MV-4-11 (cell line): ENCODE measurements at regions not wholly inside any gene's neighbourhood (a gene's known extent, or its start where the extent isn't known, plus 50 kb on each side); places are given as distances from the start of the nearest gene placed in this dataset.
A peak's percentile ranks its signal among the peaks of the same experiment; 100 is the strongest.

Experiments used
- DNase-seq: peaks from one replicate; lab custom pipeline; 2025; lab: John Stamatoyannopoulos, UW

DNA sequence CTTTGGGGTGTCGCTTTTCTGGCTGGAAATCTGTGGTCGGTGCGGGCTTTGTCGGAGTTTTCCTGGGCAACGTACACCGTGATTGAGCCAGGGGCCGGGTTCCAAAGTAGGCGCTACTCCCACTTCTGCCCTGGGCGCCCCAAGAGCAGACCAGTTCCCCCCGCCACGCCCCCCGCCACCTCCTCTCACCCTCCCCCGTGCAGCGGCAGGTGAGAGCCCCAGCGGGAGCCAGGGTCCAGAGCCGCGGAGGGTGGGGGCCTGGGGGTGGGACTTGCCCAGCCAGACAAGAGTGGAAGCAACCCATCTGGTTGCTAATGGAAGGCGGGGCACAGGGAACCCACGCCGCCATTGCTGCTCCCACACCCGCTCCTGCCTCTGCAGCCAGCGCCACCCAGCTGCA, 2195.9 kb downstream of the PCDH9 start:
- no peak for DNase-seq

DNA sequence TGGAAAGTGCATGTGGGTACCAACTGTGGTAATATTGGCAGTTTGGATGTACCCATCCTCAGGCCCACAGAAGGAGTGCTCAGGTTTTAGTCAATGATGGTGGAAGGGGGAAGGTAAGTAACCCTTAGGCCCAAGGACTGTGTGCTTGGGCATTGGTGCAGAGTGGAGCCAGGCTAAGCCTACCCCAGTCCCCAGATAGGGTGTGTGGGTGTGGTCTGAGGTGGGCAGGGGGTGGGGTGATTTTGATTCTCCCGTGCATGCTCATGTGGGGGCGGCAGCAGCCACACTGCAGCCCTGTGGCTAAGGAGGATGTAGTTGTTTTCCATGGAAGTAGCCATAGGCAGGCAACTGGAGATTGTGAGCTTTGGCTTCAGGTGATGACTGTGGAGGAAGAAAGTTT, 2197.3 kb downstream of the PCDH9 start:
- no peak for DNase-seq

DNA sequence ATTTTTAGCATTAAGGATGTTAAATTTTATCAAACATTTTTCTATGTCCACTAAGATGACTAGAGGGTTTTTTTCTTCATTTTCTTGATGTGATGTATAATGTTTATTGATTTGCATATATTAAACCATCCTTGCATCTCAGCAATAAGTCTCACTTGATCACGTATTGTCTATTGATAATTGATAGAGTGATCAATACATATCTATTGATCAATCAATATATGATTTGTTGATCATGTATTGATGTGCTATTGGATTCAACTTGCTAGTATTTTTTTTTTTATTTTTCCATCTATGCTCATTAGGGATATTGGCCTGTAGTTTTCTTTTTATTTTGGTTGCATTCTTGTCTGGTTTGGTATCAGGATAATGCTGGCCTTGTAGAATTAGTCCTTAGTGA, 2202.0 kb downstream of the PCDH9 start:
- DNase-seq: no peak

DNA sequence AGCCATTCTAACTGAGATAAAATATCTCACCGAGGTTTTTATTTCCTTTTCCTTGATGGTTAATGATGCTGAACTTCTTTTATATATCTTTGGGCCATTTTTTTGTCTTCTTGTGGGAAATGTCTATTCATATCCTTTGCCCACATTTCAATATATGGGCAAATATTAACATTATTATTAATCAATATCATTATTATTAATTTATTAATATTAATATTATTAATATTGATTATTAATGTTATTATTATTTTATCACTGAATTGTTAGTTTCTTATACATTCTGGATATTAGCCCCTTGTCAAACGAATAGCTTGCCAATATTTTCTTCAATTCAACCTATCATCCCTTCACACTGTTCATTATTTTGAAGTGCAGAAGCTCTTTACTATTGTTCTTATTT, 2203.6 kb downstream of the PCDH9 start:
- DNase-seq: no peak

DNA sequence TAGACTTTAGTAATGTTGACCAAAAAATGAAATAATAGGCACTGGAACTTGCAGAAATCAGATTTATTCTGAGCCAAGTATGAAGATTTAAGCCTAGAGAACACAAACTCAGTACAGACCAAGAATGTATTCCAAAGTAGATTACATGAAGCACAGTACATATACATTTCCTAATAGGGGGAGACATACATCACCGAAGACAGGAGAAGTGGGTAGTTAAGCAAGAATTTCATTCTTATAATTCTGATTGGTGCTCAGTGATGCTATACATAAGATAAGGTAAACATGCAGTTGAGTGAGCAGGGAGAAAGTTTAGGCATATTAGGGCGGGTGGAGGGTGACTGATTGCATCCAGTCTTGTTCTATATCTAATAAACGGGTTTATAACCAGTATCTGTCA, 2218.8 kb downstream of the PCDH9 start:
- no peak for DNase-seq

DNA sequence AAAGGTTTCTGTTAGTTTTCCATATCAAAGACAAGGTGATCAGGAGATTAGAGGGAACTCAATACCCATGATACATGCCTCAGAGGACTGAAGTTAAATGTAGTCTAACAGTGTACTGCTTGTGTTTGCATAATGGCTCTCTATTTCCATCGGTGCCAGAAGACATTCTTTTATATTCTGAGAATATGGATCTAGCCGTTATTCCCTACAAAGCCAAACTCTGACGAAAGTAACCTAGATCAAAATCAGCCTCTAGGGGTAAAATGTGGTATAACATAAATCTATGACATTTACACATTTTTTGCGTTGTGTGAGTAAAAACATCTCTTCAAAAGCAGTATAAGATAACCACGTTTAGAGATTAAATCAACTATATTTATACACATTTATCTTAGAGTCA, 2232.7 kb downstream of the PCDH9 start:
- no peak for DNase-seq

DNA sequence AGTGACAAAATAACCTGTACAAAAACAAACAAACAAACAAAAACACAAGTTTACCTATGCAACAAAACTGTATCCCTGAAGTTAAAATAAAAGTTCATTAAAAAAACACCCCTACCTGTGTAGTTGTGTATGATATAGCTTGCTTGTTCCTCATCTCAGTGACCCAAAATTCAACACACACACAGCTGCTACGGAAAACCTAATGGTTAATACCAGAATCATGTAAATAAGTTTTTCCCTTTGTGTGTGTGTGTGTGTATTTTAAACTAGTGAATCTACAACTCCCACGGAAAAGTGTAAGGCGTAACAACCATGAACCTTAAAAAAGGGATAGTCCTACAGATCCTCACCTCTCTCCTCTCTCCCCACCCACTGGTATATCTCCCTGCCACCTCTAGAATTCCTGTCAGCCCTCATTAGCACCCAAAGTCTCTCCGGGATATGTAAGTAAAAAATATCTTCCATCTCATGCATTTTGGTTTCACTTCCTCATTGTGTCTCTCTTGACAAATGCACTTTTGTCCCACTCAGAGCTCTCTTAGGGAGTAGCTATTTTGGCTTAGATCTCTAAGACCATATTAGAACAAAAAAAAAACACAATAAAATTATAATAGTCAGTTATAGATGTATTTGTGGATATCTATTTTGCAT, 2236.5 kb downstream of the PCDH9 start:
- DNase-seq: peak; percentile 66

DNA sequence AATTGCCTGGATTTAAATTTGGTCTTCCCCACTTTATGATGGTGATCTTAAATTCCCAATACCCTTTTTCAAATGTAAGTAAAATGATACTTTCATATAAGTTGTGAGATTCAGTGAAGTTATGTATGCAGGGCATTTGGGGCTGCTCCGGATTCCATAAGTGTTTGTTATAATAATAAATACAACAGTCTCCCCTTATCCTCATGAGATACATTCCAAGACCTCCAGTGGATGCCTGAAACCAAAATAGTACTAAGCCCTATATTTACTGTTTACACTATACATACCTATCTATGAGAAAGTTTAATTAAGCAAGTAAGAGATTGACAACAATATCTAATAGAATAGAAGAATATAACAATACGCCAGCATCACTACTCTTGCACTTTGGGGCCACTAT, 2237.8 kb downstream of the PCDH9 start:
- no peak for DNase-seq

DNA sequence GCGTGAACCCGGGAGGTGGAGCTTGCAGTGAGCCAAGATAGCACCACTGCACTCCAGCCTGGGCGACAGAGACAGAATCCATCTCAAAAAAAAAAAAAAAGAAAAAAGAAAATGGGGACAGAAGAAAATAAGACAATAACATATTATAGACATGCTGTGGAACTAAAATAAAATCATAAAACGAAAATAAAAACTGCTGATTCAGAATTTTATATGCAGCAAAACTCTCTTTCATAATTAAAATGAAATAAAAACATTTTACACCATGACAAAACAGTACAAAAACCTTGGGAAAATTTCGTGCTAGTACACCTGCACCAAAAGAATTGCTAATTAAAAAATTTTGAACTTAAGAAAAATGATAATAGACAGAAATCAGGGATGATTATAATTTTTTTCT, 2245.1 kb downstream of the PCDH9 start:
- no peak for DNase-seq

DNA sequence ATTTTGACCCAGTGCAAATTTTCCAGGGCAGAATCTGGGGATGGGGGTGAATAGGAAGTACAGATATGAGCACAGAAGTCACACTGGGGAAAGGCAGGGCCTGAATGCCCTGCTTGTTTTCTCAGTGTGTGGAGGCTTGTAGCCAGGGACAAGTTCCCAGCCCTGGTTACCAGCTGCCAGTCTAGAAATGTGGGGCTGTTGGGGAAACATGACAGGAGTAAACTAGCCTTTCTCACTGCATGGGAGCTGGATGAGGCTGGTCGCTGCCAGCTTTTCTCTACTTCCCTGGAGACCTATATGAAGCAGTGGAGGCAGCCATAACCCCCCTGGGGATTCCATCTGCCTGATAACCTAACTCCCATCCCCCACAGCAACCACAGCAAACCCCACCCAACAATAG, 2267.7 kb downstream of the PCDH9 start:
- DNase-seq: no peak

DNA sequence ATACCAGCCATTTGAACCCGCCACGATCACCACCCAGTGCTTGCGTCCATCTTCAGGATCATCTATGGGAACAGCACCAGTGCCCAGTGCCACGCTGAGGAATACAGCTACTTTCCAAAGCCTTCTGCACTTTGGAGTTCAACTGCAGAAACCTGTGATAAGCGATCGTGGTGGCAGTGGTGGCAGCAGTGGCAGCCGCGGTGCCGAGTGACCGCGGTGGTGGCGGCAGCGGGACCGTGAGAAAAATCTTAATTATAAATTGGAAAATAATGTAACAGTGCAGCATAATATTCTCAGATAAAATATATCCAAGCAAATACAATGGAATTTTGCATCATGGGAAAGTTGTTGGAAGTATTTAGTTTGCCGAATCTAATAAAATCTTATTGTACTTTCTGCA, 2270.9 kb downstream of the PCDH9 start:
- DNase-seq: no peak

DNA sequence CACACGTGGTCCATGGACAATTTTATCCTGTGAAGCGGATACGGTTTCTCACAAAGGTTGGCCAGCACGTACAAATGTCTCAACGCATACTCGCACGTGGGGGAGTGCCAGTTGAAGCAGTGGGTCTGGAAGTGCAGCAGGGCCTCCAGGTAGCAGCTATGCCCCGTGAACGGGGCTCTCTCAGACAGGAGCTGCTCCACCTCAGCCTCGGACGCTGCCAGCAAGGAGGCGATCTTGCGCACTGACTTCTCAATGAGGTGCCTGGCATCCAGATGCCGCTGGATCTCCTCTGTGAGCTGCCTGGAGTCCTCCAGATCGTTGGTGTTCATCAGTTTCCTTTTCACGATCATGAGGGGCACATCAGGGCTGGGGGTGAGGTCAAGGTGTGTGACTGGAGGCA, 2272.0 kb downstream of the PCDH9 start:
- DNase-seq: no peak

DNA sequence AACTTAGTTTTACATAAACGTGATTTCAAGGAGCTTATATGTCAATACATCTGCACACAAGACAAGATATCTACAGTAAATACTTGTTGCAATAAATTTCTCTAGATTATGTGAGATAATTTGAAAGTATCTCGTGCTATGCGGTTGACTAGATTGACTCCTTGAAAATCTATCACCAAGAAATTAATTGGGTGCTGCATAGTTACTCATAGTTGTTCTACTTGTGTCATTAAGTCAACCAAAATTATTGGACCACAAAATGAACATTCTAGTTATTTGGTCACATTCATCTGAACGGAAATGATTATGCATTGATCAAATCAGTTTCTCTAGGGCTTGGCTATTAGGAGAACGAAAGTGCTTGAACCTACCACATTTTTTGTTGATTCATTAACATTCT, 2291.5 kb downstream of the PCDH9 start:
- no peak for DNase-seq

DNA sequence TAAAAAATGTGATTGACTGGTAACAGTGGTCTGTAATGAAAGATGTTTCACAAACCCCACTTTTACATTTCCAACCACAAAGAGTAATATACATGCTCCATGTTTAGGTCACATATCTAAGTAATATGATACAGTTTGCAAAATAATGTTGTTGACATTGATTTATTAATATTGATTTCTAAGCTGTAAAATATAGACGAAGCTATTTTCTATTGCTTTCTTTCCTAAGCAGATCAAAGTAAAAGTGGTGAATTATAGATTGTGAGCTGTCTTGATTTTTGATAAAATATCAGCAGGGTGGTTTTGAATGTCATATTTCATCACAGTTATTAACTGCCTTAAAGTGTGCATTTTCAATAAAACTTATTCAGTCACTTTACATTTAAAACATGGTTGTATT, 2292.8 kb downstream of the PCDH9 start:
- no peak for DNase-seq

DNA sequence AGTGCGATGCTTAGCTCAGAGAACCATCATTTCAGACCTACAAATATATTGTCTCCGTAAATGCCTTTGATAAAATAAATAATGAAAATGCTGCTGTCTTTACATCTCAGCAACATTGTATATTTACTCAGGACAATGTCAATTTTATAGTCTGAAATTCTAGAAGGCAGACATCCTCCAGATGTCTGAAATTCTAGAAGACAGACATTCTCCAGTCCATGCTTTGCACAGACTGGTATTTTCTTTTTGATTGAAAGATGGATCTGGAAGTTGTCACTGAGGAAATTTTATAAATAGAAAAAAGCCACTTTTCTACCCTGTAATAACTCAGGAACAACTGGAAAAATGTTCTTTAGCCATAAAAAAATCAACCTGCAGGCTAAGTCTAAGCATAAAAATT, 2293.3 kb downstream of the PCDH9 start:
- no peak for DNase-seq

DNA sequence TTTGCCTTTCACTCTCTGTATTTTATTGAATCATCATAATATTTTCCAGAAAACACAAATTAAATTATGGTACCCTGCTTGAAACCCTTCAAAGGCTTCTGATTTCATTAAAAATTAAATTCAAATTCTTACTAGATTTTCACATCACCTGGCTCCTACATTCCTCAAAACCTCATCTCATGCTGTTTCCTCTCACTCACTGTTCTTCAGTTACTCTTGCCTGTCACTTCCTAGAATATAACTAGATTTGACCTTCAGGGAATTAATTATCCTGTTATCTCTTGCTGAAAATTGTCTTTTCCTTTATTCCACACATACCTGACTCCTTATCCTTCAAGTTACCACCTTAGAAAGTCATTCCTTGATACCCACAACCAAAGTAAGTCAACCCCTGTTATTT, 2294.7 kb downstream of the PCDH9 start:
- no peak for DNase-seq

DNA sequence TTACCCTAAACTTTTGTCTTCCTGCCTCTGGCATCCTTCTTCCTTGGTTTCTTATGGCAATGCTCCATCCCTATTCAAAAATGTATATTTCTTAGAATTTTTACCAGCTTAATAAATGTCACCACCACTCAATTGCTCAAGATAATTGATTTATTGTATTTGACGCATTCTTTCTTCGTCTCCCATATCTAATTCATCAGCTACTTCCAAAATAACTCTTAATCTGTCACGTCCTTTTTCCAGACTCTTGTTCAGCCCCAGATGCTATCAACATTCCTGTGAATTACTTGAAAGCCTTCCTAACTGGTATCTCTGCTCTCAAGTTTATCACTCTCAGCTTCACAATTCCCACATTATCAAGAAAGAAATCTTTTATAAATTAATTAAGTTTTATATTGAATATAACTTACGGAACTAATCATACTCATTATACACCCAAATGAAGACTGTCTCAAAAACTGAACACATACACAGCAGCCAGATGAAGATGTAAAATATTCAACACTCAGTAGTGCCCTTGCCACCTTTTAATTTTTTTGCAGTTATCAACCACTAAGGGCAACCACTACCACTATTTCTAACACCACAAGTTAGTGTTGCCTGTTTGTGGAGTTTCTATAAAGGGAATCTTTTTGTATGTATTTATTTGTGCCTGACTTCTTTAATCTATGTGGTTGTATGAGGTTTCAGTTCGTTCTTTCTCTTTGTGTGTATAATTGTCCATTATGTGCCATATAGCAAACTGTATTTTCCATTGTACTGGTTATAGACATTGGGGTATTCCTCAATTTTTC, 2295.4 kb downstream of the PCDH9 start:
- DNase-seq: peak; percentile 53

DNA sequence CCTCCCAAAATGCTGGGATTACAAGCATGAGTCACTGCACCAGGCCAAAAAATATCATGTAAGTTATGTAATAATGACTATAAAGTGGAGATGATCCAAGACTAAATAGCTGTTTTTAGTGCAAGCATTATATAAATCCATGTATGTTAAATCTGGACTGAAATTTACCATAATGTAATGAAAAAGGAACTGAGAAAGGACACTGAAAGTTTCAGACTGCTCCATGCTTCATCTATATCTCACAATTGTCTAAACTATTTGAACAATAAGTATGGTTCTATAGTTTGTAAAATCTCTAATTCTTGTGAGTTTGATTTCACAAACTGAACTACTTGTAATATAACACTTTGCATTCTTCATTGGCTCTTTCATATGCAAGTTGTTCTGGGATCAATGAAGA, 2299.5 kb downstream of the PCDH9 start:
- DNase-seq: peak; percentile 33

DNA sequence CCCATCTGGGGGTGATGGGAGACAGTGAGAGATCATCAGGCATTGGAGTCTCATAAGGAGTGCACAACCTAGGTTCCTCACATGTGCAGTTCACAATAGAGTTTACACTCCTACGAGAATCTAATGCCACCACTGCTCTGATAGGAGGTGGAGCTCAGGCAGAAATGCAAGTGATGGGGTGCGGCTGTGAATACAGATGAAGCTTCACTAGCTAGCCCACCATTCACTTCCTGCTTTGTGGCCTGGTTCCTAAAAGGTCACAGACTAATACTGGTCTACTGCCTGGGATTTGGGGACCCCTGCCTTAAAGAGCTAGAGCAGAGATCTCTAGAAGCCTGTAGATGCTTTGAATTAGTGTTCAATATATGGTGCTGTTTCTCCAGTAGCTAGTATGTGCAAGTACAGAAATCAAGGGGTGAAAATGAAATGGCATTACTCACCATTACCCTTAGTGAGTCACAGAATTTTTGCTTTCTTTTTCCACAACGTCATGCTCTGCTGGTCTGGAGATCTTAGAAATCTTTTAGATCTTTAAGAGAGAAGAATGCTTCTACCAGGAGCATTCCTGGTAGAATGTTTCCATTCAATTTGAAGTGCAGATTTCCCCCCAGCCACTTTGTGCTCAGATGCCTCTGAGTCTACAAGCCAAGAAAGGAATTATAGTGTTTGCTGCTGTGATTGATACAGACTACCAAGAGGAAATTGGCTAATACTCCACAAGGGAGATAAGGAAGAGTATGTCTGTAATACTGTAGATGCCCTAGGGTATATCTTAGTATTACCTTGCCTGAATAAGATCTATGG, 2301.2 kb downstream of the PCDH9 start:
- DNase-seq: no peak

DNA sequence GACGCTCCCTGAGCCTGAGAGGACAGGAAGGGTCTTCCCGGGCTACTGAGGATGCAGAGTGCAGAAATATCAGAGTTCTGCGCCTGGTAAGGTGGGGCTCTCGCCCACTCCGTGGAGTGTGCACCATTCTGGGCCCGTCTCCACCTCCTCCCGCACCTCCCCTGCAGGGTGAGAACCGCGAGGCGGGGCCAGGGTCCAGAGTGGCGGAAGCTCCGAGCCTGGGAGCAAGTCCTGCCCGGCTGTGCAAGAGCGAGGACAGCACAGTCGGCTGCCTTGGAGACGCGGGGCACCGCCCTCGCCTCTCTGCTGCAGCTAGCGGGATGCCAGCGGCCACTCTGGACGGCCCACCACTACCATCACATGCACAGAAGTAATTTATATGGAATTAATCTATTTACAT, 2304.4 kb downstream of the PCDH9 start:
- no peak for DNase-seq

DNA sequence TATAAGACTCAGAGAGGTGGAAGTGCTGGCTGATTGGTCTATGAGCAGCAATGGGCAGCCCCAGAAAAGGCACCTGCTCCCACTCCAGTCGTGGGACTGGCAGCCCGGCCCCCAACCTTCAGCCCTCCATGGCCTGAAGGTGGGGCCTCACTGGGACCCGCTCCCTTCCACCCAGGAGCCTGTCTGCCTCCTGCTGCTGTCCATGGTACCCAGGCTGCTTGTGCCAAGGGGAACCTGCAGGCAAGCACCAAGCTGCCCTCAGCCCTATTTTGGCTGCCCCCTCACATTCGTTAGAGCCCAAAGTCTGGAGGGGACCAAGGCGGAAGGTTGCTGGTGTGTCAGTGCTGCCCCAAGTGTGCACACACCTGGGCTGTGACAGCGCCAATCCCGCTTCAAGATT, 2304.9 kb downstream of the PCDH9 start:
- no peak for DNase-seq

DNA sequence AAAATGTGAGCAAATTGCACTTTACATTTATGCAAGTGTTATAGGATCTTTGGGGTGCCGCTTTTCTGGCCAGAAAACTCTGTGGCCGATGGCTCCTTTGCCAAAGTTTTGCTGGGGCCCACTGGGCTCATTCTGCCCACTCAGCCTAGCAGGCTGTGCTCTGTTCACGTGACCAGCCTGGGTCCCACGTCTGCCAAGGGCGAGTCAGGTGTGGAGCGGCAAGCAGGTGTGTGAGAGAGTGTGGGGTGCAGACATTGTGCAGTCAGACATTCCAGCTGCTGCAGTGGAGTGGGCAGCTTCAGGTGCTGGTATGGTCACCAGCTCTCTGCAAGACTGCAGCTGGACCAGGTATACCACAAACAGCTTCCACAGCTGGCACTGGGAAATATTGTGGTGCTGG, 2305.7 kb downstream of the PCDH9 start:
- no peak for DNase-seq

DNA sequence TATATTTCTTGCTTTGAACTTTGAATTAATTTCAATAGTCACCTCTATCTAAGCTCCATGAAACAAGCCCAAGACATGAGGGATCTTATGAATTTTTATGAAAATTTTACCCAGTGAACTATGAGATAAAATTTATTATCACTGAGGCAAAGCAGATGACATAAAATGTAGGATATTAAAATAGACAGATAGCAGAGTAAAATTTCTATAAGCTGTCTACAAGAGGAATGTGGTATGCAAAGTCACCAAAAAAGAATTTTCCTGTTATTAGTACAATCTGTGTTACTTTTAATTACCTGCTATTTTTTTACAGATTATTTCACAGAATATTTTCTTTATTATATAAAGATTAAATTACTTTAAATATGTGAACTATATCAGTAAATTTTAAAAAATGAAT, 2312.6 kb downstream of the PCDH9 start:
- no peak for DNase-seq
